Liver (tissue), 8 donors: ENCODE measurements at regions not wholly inside any gene's neighbourhood (a gene's known extent, or its start where the extent isn't known, plus 50 kb on each side); places are given as distances from the start of the nearest gene placed in this dataset.

Source experiments
- DNase-seq: peaks from one replicate; pipeline ENCODE4 v3.0.0-alpha.2; 2017; ENCODE audit warnings: low spot score
- H3K27ac ChIP-seq, 2 donors: one replicate each; pipeline ENCODE4 v1.7.0; 2013; ENCODE audit warnings: inconsistent platforms in 2 of 2, low read length in 2 of 2, control low read depth in 1 of 2, low read depth in 1 of 2, mild to moderate bottlenecking in 1 of 2
- H3K27me3 ChIP-seq, 4 donors: one replicate each; pipeline versions ENCODE4 v1.6.1 to v1.7.0; 2013; ENCODE audit warnings: low read length in 3 of 4, inconsistent platforms in 1 of 4, mild to moderate bottlenecking in 1 of 4, moderate library complexity in 1 of 4; ENCODE audit not compliant: control insufficient read depth in 4 of 4, insufficient read depth in 4 of 4
- H3K36me3 ChIP-seq, 4 donors: one replicate each; pipeline versions ENCODE4 v1.6.1 to v1.7.0; 2013; ENCODE audit warnings: low read length in 3 of 4, mild to moderate bottlenecking in 3 of 4, low read depth in 1 of 4, moderate library complexity in 1 of 4; ENCODE audit not compliant: control insufficient read depth in 4 of 4, insufficient read depth in 3 of 4
- H3K4me1 ChIP-seq, 4 donors: one replicate each; pipeline versions ENCODE4 v1.6.1 to v1.7.0; 2013; ENCODE audit warnings: low read length in 3 of 4, mild to moderate bottlenecking in 3 of 4, moderate library complexity in 1 of 4; ENCODE audit not compliant: control insufficient read depth in 4 of 4, insufficient read depth in 4 of 4
- H3K4me3 ChIP-seq, 3 donors: one replicate each; pipeline versions ENCODE4 v1.6.1 to v1.7.0; 2013; ENCODE audit warnings: low read length in 3 of 3, control low read depth in 1 of 3, low read depth in 1 of 3, mild to moderate bottlenecking in 1 of 3
- H3K9ac ChIP-seq, 2 donors: one replicate each; pipeline ENCODE4 v1.7.0; 2013; ENCODE audit warnings: low read length in 2 of 2, mild to moderate bottlenecking in 2 of 2, moderate library complexity in 2 of 2, control low read depth in 1 of 2, low read depth in 1 of 2
- H3K9me3 ChIP-seq, 4 donors: one replicate each; pipeline versions ENCODE4 v1.6.1 to v1.7.0; 2013; ENCODE audit warnings: low read length in 3 of 4; ENCODE audit not compliant: control insufficient read depth in 4 of 4
- EGR1 ChIP-seq, 2 donors: IDR thresholded peaks; 2 replicates each; pipeline ENCODE4 v1.6.1; 2016 to 2018; ENCODE audit warnings: antibody characterized with exemption in 2 of 2, low read depth in 2 of 2
- FOXA1 ChIP-seq: IDR thresholded peaks from 2 replicates; pipeline ENCODE4 v1.6.1; 2016; ENCODE audit warnings: antibody characterized with exemption
- FOXA2 ChIP-seq: IDR thresholded peaks from 2 replicates; pipeline ENCODE4 v1.6.1; 2016; ENCODE audit warnings: antibody characterized with exemption
- GABPA ChIP-seq, 2 donors: IDR thresholded peaks in 1 of 2; conservative IDR thresholded peaks in 1 of 2; 2 replicates each; pipeline ENCODE4 v1.6.1; 2016; ENCODE audit warnings: antibody characterized with exemption in 2 of 2, mild to moderate bottlenecking in 1 of 2, moderate library complexity in 1 of 2
- HNF4A ChIP-seq, 2 donors: conservative IDR thresholded peaks; 2 replicates each; pipeline ENCODE4 v1.6.1; 2016; ENCODE audit warnings: antibody characterized with exemption in 2 of 2, mild to moderate bottlenecking in 2 of 2
- HNF4G ChIP-seq: IDR thresholded peaks from 2 replicates; pipeline ENCODE4 v1.6.1; 2016; ENCODE audit warnings: antibody characterized with exemption
- JUND ChIP-seq, 2 donors: IDR thresholded peaks; 2 replicates each; pipeline ENCODE4 v1.6.1; 2016; ENCODE audit warnings: antibody characterized with exemption in 2 of 2
- MAX ChIP-seq: IDR thresholded peaks from 2 replicates; pipeline ENCODE4 v1.6.1; 2016; ENCODE audit warnings: antibody characterized with exemption
- NR2F2 ChIP-seq: IDR thresholded peaks from 2 replicates; pipeline ENCODE4 v1.6.1; 2016; ENCODE audit warnings: antibody characterized with exemption
- RAD21 ChIP-seq, 2 donors: IDR thresholded peaks; 2 replicates each; pipeline ENCODE4 v1.6.1; 2016; ENCODE audit warnings: antibody characterized with exemption in 2 of 2, mild to moderate bottlenecking in 2 of 2
- RXRA ChIP-seq, 2 donors: IDR thresholded peaks; 2 replicates each; pipeline ENCODE4 v1.6.1; 2017 to 2018; ENCODE audit warnings: antibody characterized with exemption in 2 of 2, mild to moderate bottlenecking in 1 of 2
- SP1 ChIP-seq: IDR thresholded peaks from 2 replicates; pipeline ENCODE4 v1.6.1; 2018; ENCODE audit warnings: antibody characterized with exemption, mild to moderate bottlenecking
- TAF1 ChIP-seq: conservative IDR thresholded peaks from 2 replicates; pipeline ENCODE4 v1.6.1; 2016; ENCODE audit warnings: antibody characterized with exemption, mild to moderate bottlenecking
- YY1 ChIP-seq: IDR thresholded peaks from 2 replicates; pipeline ENCODE4 v1.6.1; 2016; ENCODE audit warnings: antibody characterized with exemption, mild to moderate bottlenecking
- WGBS: extraction: QIAGEN DNeasy Blood & Tissue Kit; methylation state at CpG from one replicate; pipeline ENCODE4 v1.1.7; 2013; 5-methylcytosine and 5-hydroxymethylcytosine counted together
- TF ChIP-seq, protein P1 (sequence below): IDR thresholded peaks from 2 replicates; pipeline ENCODE4 v1.6.1; 2016; ENCODE audit warnings: antibody characterized with exemption
- TF ChIP-seq, protein P2 (sequence below): IDR thresholded peaks from 2 replicates; pipeline ENCODE4 v1.6.1; 2016; ENCODE audit warnings: antibody characterized with exemption, mild to moderate bottlenecking
- TF ChIP-seq, protein P3 (sequence below): fragments of 150-350 bp; IDR thresholded peaks from 2 replicates; pipeline ENCODE4 v1.5.1; 2017; ENCODE audit warnings: improper control_type of control experiment, low read depth, low read length; ENCODE audit not compliant: missing input control
- donor health status: healthy.
- donor health status: healthy.
- donor health status: healthy.
- donor health status: healthy.
- donor health status: healthy.

DNA sequence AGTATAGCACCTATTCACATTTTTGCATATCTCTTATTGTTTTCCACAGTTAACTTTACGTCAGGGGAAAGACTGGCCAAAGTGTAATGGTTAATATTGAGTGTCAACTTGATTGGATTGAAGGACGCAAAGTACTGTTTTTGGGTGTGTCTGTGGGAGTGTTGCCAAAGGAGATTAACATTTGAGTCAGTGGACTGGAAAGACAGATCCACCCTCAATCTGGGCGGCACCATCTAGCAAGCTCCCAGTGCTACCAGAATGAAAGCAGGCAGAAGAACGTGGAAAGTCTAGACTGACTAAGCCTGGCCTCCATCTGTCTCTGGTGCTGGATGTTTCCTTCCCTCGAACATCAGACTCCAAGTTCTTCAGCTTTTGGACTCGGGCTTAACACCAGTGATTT lies 1900.7 kb upstream of the RAG2 start:
- WGBS: 64% methylated on average over 6 of the region's 6 CpGs
- Histone ChIP-seq H3K27me3 (no peaks in the 10 kb centered on the region), H3K4me3 (no peak overlapping the region), H3K9ac (no peak overlapping the region), H3K9me3 (no peaks in the 10 kb centered on the region), H3K4me1 (no peaks in the 10 kb centered on the region), H3K27ac (no peak overlapping the region), H3K36me3 (no peaks in the 10 kb centered on the region)
- no peak for DNase-seq
- TF ChIP-seq FOXA2 (no peak), NR2F2 (no peak), HNF4G (no peak), MAX (no peak), TAF1 (no peak), FOXA1 (no peak), YY1 (no peak), RAD21 (IDR thresholded peaks at IDR 0.05) (no peak), GABPA (IDR thresholded peaks at IDR 0.05 in 1 of 2, conservative IDR thresholded peaks at IDR 0.05 in 1 of 2) (no peak), RXRA (IDR thresholded peaks at IDR 0.05) (no peak), HNF4A (conservative IDR thresholded peaks at IDR 0.05) (no peak), SP1 (no peak)
- TF ChIP-seq, protein P1, sequence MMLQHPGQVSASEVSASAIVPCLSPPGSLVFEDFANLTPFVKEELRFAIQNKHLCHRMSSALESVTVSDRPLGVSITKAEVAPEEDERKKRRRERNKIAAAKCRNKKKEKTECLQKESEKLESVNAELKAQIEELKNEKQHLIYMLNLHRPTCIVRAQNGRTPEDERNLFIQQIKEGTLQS: no peak

DNA sequence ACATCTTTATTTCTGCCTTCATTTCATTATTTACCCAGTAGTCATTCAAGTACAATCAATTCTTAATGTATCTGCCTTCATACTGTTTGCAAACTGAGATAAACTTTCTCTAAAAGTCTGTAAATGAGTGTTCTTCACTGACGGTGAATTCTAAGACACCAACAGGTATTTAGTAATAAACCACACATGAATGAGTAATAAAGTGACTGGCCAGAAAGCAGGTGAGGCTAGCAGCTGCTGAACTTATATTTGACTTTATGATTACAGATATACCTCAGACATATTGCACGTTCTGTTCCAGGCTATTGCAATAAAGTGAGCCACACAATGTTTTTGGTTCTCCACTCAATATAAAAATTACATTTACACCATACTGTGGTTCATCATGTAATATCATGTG lies 1894.0 kb upstream of the RAG2 start:
- no peak overlapping the region for H3K9ac ChIP-seq
- no peak overlapping the region for H3K27ac ChIP-seq
- 70% methylated on average over 2 of the region's 2 CpGs for WGBS

DNA sequence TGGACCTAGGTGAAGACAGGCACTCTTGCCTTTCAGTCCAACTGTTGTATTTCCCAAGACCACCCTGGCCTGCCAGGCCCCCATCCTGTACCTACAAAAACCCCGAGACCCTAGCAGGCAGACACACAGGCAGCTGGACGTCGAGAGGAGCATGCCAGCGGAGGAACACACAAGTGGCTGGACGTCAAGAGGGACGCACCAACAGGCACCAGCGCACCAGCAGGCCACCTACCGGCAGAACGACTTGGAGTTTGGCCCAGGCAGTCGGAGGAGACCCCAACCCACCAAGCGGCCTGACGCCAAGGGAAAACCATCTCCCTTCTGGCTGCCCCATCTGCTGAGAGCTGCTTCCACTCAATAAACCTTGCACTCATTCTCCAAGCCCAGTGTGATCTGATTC lies 1883.4 kb upstream of the RAG2 start:
- Histone ChIP-seq H3K4me1 (no peaks in the 10 kb centered on the region), H3K27ac (no peak overlapping the region), H3K9me3 (no peaks in the 10 kb centered on the region), H3K9ac (no peak overlapping the region), H3K27me3 (no peaks in the 10 kb centered on the region), H3K36me3 (no peaks in the 10 kb centered on the region), H3K4me3 (no peak overlapping the region)
- WGBS: 84% methylated on average over 12 of the region's 12 CpGs
- no peak for DNase-seq
- TF ChIP-seq EGR1 (IDR thresholded peaks at IDR 0.05; ENCODE audit: low read depth in 2 of 2): no peak
- no peak for TF ChIP-seq FOXA2
- TF ChIP-seq RAD21 (IDR thresholded peaks at IDR 0.05): no peak
- TF ChIP-seq, protein P2, sequence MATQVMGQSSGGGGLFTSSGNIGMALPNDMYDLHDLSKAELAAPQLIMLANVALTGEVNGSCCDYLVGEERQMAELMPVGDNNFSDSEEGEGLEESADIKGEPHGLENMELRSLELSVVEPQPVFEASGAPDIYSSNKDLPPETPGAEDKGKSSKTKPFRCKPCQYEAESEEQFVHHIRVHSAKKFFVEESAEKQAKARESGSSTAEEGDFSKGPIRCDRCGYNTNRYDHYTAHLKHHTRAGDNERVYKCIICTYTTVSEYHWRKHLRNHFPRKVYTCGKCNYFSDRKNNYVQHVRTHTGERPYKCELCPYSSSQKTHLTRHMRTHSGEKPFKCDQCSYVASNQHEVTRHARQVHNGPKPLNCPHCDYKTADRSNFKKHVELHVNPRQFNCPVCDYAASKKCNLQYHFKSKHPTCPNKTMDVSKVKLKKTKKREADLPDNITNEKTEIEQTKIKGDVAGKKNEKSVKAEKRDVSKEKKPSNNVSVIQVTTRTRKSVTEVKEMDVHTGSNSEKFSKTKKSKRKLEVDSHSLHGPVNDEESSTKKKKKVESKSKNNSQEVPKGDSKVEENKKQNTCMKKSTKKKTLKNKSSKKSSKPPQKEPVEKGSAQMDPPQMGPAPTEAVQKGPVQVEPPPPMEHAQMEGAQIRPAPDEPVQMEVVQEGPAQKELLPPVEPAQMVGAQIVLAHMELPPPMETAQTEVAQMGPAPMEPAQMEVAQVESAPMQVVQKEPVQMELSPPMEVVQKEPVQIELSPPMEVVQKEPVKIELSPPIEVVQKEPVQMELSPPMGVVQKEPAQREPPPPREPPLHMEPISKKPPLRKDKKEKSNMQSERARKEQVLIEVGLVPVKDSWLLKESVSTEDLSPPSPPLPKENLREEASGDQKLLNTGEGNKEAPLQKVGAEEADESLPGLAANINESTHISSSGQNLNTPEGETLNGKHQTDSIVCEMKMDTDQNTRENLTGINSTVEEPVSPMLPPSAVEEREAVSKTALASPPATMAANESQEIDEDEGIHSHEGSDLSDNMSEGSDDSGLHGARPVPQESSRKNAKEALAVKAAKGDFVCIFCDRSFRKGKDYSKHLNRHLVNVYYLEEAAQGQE: no peak
- TF ChIP-seq YY1: no peak
- TF ChIP-seq HNF4G: no peak
- no peak for TF ChIP-seq HNF4A (conservative IDR thresholded peaks at IDR 0.05)

More for the DNA sequence above, 1894.0 kb upstream of the RAG2 start:
- Histone ChIP-seq H3K27me3 (no peaks in the 10 kb centered on the region), H3K36me3 (no peaks in the 10 kb centered on the region), H3K9me3 (no peaks in the 10 kb centered on the region), H3K4me3 (no peak overlapping the region), H3K4me1 (no peaks in the 10 kb centered on the region)
- no peak for DNase-seq
- TF ChIP-seq JUND (IDR thresholded peaks at IDR 0.05): no peak
- TF ChIP-seq FOXA1: no peak
- TF ChIP-seq HNF4A (conservative IDR thresholded peaks at IDR 0.05): no peak
- TF ChIP-seq YY1: no peak
- TF ChIP-seq HNF4G: no peak
- no peak for TF ChIP-seq MAX
- no peak for TF ChIP-seq SP1
- TF ChIP-seq EGR1 (IDR thresholded peaks at IDR 0.05; ENCODE audit: low read depth in 2 of 2): no peak
- TF ChIP-seq, protein P3, sequence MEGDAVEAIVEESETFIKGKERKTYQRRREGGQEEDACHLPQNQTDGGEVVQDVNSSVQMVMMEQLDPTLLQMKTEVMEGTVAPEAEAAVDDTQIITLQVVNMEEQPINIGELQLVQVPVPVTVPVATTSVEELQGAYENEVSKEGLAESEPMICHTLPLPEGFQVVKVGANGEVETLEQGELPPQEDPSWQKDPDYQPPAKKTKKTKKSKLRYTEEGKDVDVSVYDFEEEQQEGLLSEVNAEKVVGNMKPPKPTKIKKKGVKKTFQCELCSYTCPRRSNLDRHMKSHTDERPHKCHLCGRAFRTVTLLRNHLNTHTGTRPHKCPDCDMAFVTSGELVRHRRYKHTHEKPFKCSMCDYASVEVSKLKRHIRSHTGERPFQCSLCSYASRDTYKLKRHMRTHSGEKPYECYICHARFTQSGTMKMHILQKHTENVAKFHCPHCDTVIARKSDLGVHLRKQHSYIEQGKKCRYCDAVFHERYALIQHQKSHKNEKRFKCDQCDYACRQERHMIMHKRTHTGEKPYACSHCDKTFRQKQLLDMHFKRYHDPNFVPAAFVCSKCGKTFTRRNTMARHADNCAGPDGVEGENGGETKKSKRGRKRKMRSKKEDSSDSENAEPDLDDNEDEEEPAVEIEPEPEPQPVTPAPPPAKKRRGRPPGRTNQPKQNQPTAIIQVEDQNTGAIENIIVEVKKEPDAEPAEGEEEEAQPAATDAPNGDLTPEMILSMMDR: no peak
